Heart right ventricle (tissue), 16 donors: ENCODE measurements at regions not wholly inside any gene's neighbourhood (a gene's known extent, or its start where the extent isn't known, plus 50 kb on each side); places are given as distances from the start of the nearest gene placed in this dataset.

Experiments used
- ATAC-seq, 8 donors: fragments of 200-7000 bp; cut with Tn5 transposase; one replicate each; pipeline ENCODE4 v1.9.1; 2020; ENCODE audit warnings: mild to moderate bottlenecking in 8 of 8, moderate library complexity in 8 of 8, moderate number of reproducible peaks in 1 of 8
- DNase-seq, 2 donors: peaks; one replicate each; pipeline ENCODE4 v3.0.0-alpha.2; 2020
- H3K27ac ChIP-seq, 10 donors: fragments of 200-600 bp; sonication (generic) in 2 of 10; one replicate each; pipeline versions ENCODE4 v1.5.0 to v1.8.0; 2020 to 2022; ENCODE audit warnings: mild to moderate bottlenecking in 3 of 10
- H3K27me3 ChIP-seq, 7 donors: fragments of 200-600 bp; one replicate each; pipeline ENCODE4 v1.8.0; 2021 to 2022; ENCODE audit warnings: mild to moderate bottlenecking in 2 of 7
- H3K36me3 ChIP-seq, 9 donors: fragments of 200-600 bp; sonication (generic) in 1 of 9; one replicate each; pipeline versions ENCODE4 v1.5.0 to v1.8.0; 2020 to 2022; ENCODE audit warnings: mild to moderate bottlenecking in 2 of 9
- H3K4me1 ChIP-seq, 9 donors: fragments of 200-600 bp; sonication (generic) in 1 of 9; one replicate each; pipeline versions ENCODE4 v1.5.0 to v1.8.0; 2020 to 2022; ENCODE audit warnings: mild to moderate bottlenecking in 4 of 9
- H3K4me3 ChIP-seq, 10 donors: fragments of 200-600 bp; sonication (generic) in 2 of 10; one replicate each; pipeline versions ENCODE4 v1.5.0 to v1.8.0; 2020 to 2022; ENCODE audit warnings: mild to moderate bottlenecking in 7 of 10, moderate library complexity in 2 of 10
- H3K9me3 ChIP-seq, 11 donors: fragments of 200-600 bp in 10 of 11; sonication (generic) in 2 of 11; one replicate each; pipeline versions ENCODE4 v1.5.0 to v1.8.0; 2013 to 2022; ENCODE audit warnings: mild to moderate bottlenecking in 2 of 11, control low read depth in 1 of 11, moderate library complexity in 1 of 11
- WGBS, 2 donors: extraction: QIAGEN DNeasy Blood & Tissue Kit; methylation state at CpG; one replicate each; pipeline ENCODE4 v1.1.7; 2013; ENCODE audit warnings: inconsistent platforms in 1 of 2; 5-methylcytosine and 5-hydroxymethylcytosine counted together
- intact Hi-C, 10 donors: fragments of 100-400 bp; cut with DNase I; formaldehyde crosslinking; loops; one replicate each; pipeline versions ENCODE4 v1.11.1 to v1.14.2; 2022
- TF ChIP-seq, protein P1 (sequence below), 9 donors: fragments of 200-600 bp; sonication (generic) in 2 of 9; IDR thresholded peaks; one replicate each; pipeline versions ENCODE4 v1.5.0 to v1.8.0; 2021 to 2022; ENCODE audit warnings: antibody characterized with exemption in 9 of 9, mild to moderate bottlenecking in 5 of 9, moderate library complexity in 1 of 9
- donor health status: Arrhythmogenic right ventricular cardiomyopathy.
- donor health status: ischemic (EF 13 %, LVEDD 7.1; RV severe dilation, severe dysfunction).
- donor health status: healthy with polysubstance abuse.
- donor health status: DM: no; HTN: yes; CAD: no.
- donor health status: DM: no; HTN: no; CAD: no.
- donor health status: ischemic (EF 25% LVEDD 6.9; RV normal size, moderate dysfunction).
- donor health status: ischemic (EF 25% LVEDD 5.7; RV mildly dilated, moderate dysfunction).
- donor health status: healthy.
- donor health status: DM: yes; HTN: yes; CAD: no.
- donor health status: Ischemic cardiomyopathy.
- donor health status: ischemic (EF 35%, LVEDD 5.7; RV mildly dilated, moderate dysfunction).
- donor health status: nonischemic (EF 11% LVEDD 7.7; RV severe dilation, severe dysfunction).
- donor health status: DM: yes; HTN: yes; CAD: no.
- donor health status: PGD.
- donor health status: ischemic (EF 29% LVEDD 5.4; RV normal size, mild dysfunction).
- donor health status: nonischemic (EF 23%, LVEDD 6.1; RV moderate dilation, normal function).

GRCh38 chr2:8191427-8191826 lies 490.4 kb upstream of the ID2 start:
- no peak overlapping the region for H3K4me3 ChIP-seq
- H3K4me1 ChIP-seq, result peaks cover 0 to 10% (median 0%) of the 10 kb centered on the region in 9 donors
- no peaks in the 10 kb centered on the region for H3K36me3 ChIP-seq
- DNase-seq (no peak), ATAC-seq (no peak)
- intact Hi-C loops, result no loop called here
- H3K9me3 ChIP-seq, result no peaks in the 10 kb centered on the region
- TF ChIP-seq, protein P1, sequence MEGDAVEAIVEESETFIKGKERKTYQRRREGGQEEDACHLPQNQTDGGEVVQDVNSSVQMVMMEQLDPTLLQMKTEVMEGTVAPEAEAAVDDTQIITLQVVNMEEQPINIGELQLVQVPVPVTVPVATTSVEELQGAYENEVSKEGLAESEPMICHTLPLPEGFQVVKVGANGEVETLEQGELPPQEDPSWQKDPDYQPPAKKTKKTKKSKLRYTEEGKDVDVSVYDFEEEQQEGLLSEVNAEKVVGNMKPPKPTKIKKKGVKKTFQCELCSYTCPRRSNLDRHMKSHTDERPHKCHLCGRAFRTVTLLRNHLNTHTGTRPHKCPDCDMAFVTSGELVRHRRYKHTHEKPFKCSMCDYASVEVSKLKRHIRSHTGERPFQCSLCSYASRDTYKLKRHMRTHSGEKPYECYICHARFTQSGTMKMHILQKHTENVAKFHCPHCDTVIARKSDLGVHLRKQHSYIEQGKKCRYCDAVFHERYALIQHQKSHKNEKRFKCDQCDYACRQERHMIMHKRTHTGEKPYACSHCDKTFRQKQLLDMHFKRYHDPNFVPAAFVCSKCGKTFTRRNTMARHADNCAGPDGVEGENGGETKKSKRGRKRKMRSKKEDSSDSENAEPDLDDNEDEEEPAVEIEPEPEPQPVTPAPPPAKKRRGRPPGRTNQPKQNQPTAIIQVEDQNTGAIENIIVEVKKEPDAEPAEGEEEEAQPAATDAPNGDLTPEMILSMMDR (IDR thresholded peaks at IDR 0.05), result no peak
- H3K27me3 ChIP-seq, result no peaks in the 10 kb centered on the region
- no peak overlapping the region for H3K27ac ChIP-seq
- whole genome bisulfite sequencing, 2 donors, result 93 to 95% methylated on average over 4 of the region's 4 CpGs

DNA sequence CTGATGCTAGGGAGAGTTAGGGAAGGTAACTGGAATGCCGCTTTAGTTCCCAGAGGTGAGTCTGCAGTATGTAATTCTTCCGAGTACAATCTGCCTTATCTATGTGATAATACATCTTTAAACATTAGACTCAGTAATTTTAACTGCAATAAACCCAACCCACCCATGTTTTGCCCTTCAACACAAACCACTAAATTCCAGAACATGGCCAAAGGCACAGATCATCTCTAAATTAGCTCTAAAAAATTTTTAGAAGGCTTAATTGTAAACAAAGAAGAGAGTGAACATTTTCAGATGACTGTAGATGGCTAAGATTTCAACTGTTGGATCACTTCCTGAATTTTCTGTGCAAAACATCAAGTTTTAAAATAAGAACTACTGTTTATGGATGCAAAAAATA lies 488.7 kb upstream of the ID2 start:
- no peak for DNase-seq
- Histone ChIP-seq H3K36me3 (no peaks in the 10 kb centered on the region), H3K9me3 (no peaks in the 10 kb centered on the region), H3K4me1 (peaks cover 0 to 10% (median 0%) of the 10 kb centered on the region in 9 donors), H3K27ac (no peak overlapping the region), H3K4me3 (no peak overlapping the region), H3K27me3 (no peaks in the 10 kb centered on the region)
- WGBS, 2 donors, result 86 to 93% methylated on average over 2 of the region's 2 CpGs
- TF ChIP-seq, protein P1 (IDR thresholded peaks at IDR 0.05), result no peak
- ATAC-seq, result no peak
- intact Hi-C loops, result no loop called here

GRCh38 chr2:8193686-8194615 lies 487.9 kb upstream of the ID2 start:
- Histone ChIP-seq H3K9me3 (no peaks in the 10 kb centered on the region), H3K27me3 (no peaks in the 10 kb centered on the region), H3K27ac (peak overlapping the region in 1 of 10 donors; percentile 42), H3K36me3 (no peaks in the 10 kb centered on the region), H3K4me3 (peak overlapping the region in 3 of 10 donors; percentile 16 to 29 (median 22)), H3K4me1 (peaks cover 0 to 10% (median 0%) of the 10 kb centered on the region in 9 donors)
- DNase-seq (no peak), ATAC-seq (peak in 2 of 8 donors; percentile 37 to 46)
- intact Hi-C loops, result no loop called here
- 58 to 63% methylated on average over 15 of the region's 15 CpGs for WGBS, 2 donors
- TF ChIP-seq, protein P1 (IDR thresholded peaks at IDR 0.05), result no peak

DNA sequence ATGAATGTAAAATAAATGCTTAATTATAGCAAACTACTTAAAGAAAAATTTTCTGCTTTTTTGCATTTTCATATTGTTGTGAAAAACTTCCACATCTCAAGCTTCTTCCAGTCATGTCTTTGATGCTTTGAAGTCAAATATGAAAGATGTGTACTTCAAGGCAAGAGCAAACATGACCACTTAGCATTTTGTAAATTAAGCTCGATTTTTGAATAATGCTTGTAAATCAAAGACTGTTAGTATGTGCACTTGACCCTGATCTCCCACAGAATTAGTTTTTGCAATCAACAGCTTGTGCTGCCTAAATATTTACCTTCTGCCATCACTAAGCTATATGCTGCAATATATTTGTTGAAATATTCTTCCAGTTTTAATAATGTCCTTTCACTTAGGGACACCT lies 486.1 kb upstream of the ID2 start:
- intact Hi-C loops, result no loop called here
- WGBS, 2 donors, result 85 to 97% methylated on average over 1 of the region's 1 CpG
- peaks cover 0 to 10% (median 0%) of the 10 kb centered on the region in 9 donors for H3K4me1 ChIP-seq
- ATAC-seq, result no peak
- H3K27ac ChIP-seq, result no peak overlapping the region
- H3K4me3 ChIP-seq, result no peak overlapping the region
- TF ChIP-seq, protein P1 (IDR thresholded peaks at IDR 0.05), result no peak
- no peaks in the 10 kb centered on the region for H3K36me3 ChIP-seq
- no peaks in the 10 kb centered on the region for H3K27me3 ChIP-seq
- H3K9me3 ChIP-seq, result no peaks in the 10 kb centered on the region
- no peak for DNase-seq
